KMS-11 (cell line): ENCODE measurements at regions not wholly inside any gene's neighbourhood (a gene's known extent, or its start where the extent isn't known, plus 50 kb on each side); places are given as distances from the start of the nearest gene placed in this dataset.

Experiments used
- H2AFZ ChIP-seq: fragments of 200-600 bp; sonication (generic); 2 replicates; pipeline ENCODE4 v1.6.1; 2016; ENCODE audit warnings: antibody characterized with exemption, mixed run types, low read depth
- H3K27ac ChIP-seq: fragments of 200-600 bp; sonication (generic); 2 replicates; pipeline ENCODE4 v1.6.1; 2016; ENCODE audit warnings: mild to moderate bottlenecking, mixed run types
- H3K27me3 ChIP-seq: fragments of 200-600 bp; sonication (generic); 2 replicates; pipeline ENCODE4 v1.6.1; 2017; ENCODE audit warnings: mild to moderate bottlenecking, low read depth, mixed run types, moderate library complexity; ENCODE audit not compliant: insufficient read depth
- H3K36me3 ChIP-seq: fragments of 200-600 bp; sonication (generic); 2 replicates; pipeline ENCODE4 v1.6.1; 2017; ENCODE audit warnings: mild to moderate bottlenecking, mixed run types; ENCODE audit not compliant: insufficient read depth
- H3K4me1 ChIP-seq: fragments of 200-600 bp; sonication (generic); 2 replicates; pipeline ENCODE4 v1.6.1; 2016; ENCODE audit warnings: mild to moderate bottlenecking, low read depth, mixed run types; ENCODE audit not compliant: poor library complexity, severe bottlenecking
- H3K4me2 ChIP-seq: fragments of 200-600 bp; sonication (generic); 2 replicates; pipeline ENCODE4 v1.7.0; 2016; ENCODE audit warnings: mild to moderate bottlenecking, mixed run types
- H3K4me3 ChIP-seq: fragments of 200-600 bp; sonication (generic); IDR thresholded peaks from 2 replicates; pipeline ENCODE4 v1.6.1; 2017; ENCODE audit warnings: low read depth, low read length, mixed read lengths; ENCODE audit not compliant: insufficient read depth
- H3K79me2 ChIP-seq: fragments of 200-600 bp; sonication (generic); 2 replicates; pipeline ENCODE4 v1.6.1; 2016; ENCODE audit warnings: low read depth, mixed run types; ENCODE audit not compliant: insufficient read depth
- H3K9ac ChIP-seq: fragments of 200-600 bp; sonication (generic); 2 replicates; pipeline ENCODE4 v1.6.1; 2016; ENCODE audit warnings: mild to moderate bottlenecking, mixed run types
- H4K20me1 ChIP-seq: fragments of 200-600 bp; sonication (generic); 2 replicates; pipeline ENCODE4 v1.6.1; 2016; ENCODE audit warnings: mild to moderate bottlenecking, mixed run types; ENCODE audit not compliant: insufficient read depth
- CTCF ChIP-seq: fragments of 200-600 bp; sonication (generic); conservative IDR thresholded peaks from 2 replicates; pipeline ENCODE4 v1.6.1; 2017; ENCODE audit warnings: low read depth, mild to moderate bottlenecking, antibody characterized with exemption, low read length, moderate library complexity, mixed read lengths

DNA sequence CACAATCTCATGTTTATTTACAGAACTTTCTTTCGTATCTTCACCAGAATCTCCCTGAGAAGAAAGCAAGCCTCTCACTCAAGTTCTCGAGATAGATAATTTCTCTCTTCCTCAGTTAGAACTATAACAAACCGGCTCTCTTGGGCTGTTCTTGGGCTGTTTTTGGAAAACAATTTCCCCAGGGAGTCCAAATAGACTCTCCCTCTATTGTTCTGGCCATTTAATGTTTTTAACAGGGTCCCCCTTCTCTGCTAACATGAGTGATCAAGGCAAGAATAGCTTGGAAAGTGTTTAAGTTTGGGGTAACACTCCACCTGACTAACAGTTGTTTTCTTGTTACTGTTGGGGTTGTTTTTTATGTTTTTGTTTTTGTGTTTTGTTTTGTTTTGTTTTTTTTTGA is 64.8 kb upstream of the UCN3 start:
- H4K20me1 ChIP-seq: no peaks in the 10 kb centered on the region
- H3K27me3 ChIP-seq: no peaks in the 10 kb centered on the region
- no peaks in the 10 kb centered on the region for H3K4me1 ChIP-seq
- no peak overlapping the region for H3K4me2 ChIP-seq
- no peaks in the 10 kb centered on the region for H3K79me2 ChIP-seq
- no peak for TF ChIP-seq CTCF
- H3K9ac ChIP-seq: no peak overlapping the region
- no peak overlapping the region for H3K4me3 ChIP-seq
- no peak overlapping the region for H2AFZ ChIP-seq
- H3K27ac ChIP-seq: no peak overlapping the region
- no peaks in the 10 kb centered on the region for H3K36me3 ChIP-seq

GRCh38 chr10:5303504-5303903 is 61.3 kb upstream of the UCN3 start:
- Histone ChIP-seq H3K36me3 (no peaks in the 10 kb centered on the region), H3K4me2 (no peak overlapping the region), H3K4me3 (no peak overlapping the region), H3K4me1 (no peaks in the 10 kb centered on the region), H3K9ac (no peak overlapping the region), H4K20me1 (no peaks in the 10 kb centered on the region), H3K79me2 (no peaks in the 10 kb centered on the region), H2AFZ (no peak overlapping the region), H3K27ac (no peak overlapping the region), H3K27me3 (no peaks in the 10 kb centered on the region)
- TF ChIP-seq CTCF: no peak

GRCh38 chr10:5305374-5305773 is 59.4 kb upstream of the UCN3 start:
- Histone ChIP-seq H3K4me3 (no peak overlapping the region), H3K79me2 (no peaks in the 10 kb centered on the region), H3K27me3 (no peaks in the 10 kb centered on the region), H3K36me3 (no peaks in the 10 kb centered on the region), H3K27ac (no peak overlapping the region), H3K4me2 (no peak overlapping the region), H4K20me1 (no peaks in the 10 kb centered on the region), H2AFZ (no peak overlapping the region), H3K9ac (no peak overlapping the region), H3K4me1 (no peaks in the 10 kb centered on the region)
- no peak for TF ChIP-seq CTCF

GRCh38 chr10:5310914-5311313 is 53.9 kb upstream of the UCN3 start:
- H2AFZ ChIP-seq: no peak overlapping the region
- no peaks in the 10 kb centered on the region for H4K20me1 ChIP-seq
- no peak overlapping the region for H3K27ac ChIP-seq
- no peak overlapping the region for H3K4me3 ChIP-seq
- no peaks in the 10 kb centered on the region for H3K27me3 ChIP-seq
- no peaks in the 10 kb centered on the region for H3K4me1 ChIP-seq
- no peak overlapping the region for H3K4me2 ChIP-seq
- TF ChIP-seq CTCF: no peak
- no peaks in the 10 kb centered on the region for H3K79me2 ChIP-seq
- H3K9ac ChIP-seq: no peak overlapping the region
- H3K36me3 ChIP-seq: no peaks in the 10 kb centered on the region

GRCh38 chr10:5311617-5312016 is 53.1 kb upstream of the UCN3 start:
- no peaks in the 10 kb centered on the region for H3K27me3 ChIP-seq
- H3K4me2 ChIP-seq: no peak overlapping the region
- no peak for TF ChIP-seq CTCF
- H4K20me1 ChIP-seq: no peaks in the 10 kb centered on the region
- no peaks in the 10 kb centered on the region for H3K36me3 ChIP-seq
- H3K4me3 ChIP-seq: no peak overlapping the region
- no peaks in the 10 kb centered on the region for H3K4me1 ChIP-seq
- no peak overlapping the region for H3K27ac ChIP-seq
- no peaks in the 10 kb centered on the region for H3K79me2 ChIP-seq
- H3K9ac ChIP-seq: no peak overlapping the region
- H2AFZ ChIP-seq: no peak overlapping the region
